ENCODE measurements at regions not wholly inside any gene's neighbourhood (a gene's known extent, or its start where the extent isn't known, plus 50 kb on each side); places are given as distances from the start of the nearest gene placed in this dataset.

- Histone ChIP-seq H3K4me3 (ENCODE audit: low read length) (no peak overlapping the region), H3K36me3 (ENCODE audit: insufficient read depth, low read length) (no peaks in the 10 kb centered on the region), H3K27ac (ENCODE audit: low read depth in 1 of 2, low read length in 2 of 2) (no peak overlapping the region), H3K4me1 (ENCODE audit: insufficient read depth, low read length) (no peaks in the 10 kb centered on the region), H3K27me3 (ENCODE audit: control insufficient read depth in 1 of 2, insufficient read depth in 2 of 2, low read length in 2 of 2) (no peaks in the 10 kb centered on the region), H3K9me3 (ENCODE audit: control insufficient read depth in 1 of 2, insufficient read depth in 1 of 2, low read length in 2 of 2) (no peaks in the 10 kb centered on the region)
- intact Hi-C loops (cut with DNase I, micrococcal nuclease), result no loop called here
- Mint-ChIP-seq H3K4me1 (ENCODE audit: low read depth) (no peaks in the 10 kb centered on the region), H3K9me3 (no peaks in the 10 kb centered on the region), H3K4me3 (no peak overlapping the region), H3K27ac (no peak overlapping the region), H3K27me3 (no peaks in the 10 kb centered on the region), H3K36me3 (ENCODE audit: low read depth) (no peaks in the 10 kb centered on the region)
- ChIA-PET POLR2A (no interaction called here), CTCF (interaction anchor here (0.7 kb wide), 1 partner anchor 155 kb away, joined by 3 read pairs; no protein-coding TSS in a partner anchor)
- TF ChIP-seq, protein P1, sequence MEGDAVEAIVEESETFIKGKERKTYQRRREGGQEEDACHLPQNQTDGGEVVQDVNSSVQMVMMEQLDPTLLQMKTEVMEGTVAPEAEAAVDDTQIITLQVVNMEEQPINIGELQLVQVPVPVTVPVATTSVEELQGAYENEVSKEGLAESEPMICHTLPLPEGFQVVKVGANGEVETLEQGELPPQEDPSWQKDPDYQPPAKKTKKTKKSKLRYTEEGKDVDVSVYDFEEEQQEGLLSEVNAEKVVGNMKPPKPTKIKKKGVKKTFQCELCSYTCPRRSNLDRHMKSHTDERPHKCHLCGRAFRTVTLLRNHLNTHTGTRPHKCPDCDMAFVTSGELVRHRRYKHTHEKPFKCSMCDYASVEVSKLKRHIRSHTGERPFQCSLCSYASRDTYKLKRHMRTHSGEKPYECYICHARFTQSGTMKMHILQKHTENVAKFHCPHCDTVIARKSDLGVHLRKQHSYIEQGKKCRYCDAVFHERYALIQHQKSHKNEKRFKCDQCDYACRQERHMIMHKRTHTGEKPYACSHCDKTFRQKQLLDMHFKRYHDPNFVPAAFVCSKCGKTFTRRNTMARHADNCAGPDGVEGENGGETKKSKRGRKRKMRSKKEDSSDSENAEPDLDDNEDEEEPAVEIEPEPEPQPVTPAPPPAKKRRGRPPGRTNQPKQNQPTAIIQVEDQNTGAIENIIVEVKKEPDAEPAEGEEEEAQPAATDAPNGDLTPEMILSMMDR (IDR thresholded peaks at IDR 0.05), result no peak
- DNase-seq (no peak), ATAC-seq (ENCODE audit: poor library complexity) (no peak)
Observed at GRCh38 chr5:111945535-111945934, 188.5 kb upstream of the NREP start.

GRCh38 chr5:111942661-111943401, 185.8 kb upstream of the NREP start:
- DNase-seq (no peak), ATAC-seq (ENCODE audit: poor library complexity) (no peak)
- intact Hi-C loops (cut with DNase I, micrococcal nuclease), result no loop called here
- Mint-ChIP-seq H3K4me1 (ENCODE audit: low read depth) (no peaks in the 10 kb centered on the region), H3K4me3 (no peak overlapping the region), H3K36me3 (ENCODE audit: low read depth) (no peaks in the 10 kb centered on the region), H3K9me3 (no peaks in the 10 kb centered on the region), H3K27me3 (no peaks in the 10 kb centered on the region), H3K27ac (no peak overlapping the region)
- H3K4me1 ChIP-seq (ENCODE audit: insufficient read depth, low read length), result no peaks in the 10 kb centered on the region
- POLR2A ChIA-PET, result no interaction called here
- no peaks in the 10 kb centered on the region for H3K9me3 ChIP-seq (ENCODE audit: control insufficient read depth in 1 of 2, insufficient read depth in 1 of 2, low read length in 2 of 2)
- H3K27ac ChIP-seq (ENCODE audit: low read depth in 1 of 2, low read length in 2 of 2), result no peak overlapping the region
- no peaks in the 10 kb centered on the region for H3K36me3 ChIP-seq (ENCODE audit: insufficient read depth, low read length)
- H3K4me3 ChIP-seq (ENCODE audit: low read length), result no peak overlapping the region
- TF ChIP-seq, protein P1 (IDR thresholded peaks at IDR 0.05), result no peak
- no peaks in the 10 kb centered on the region for H3K27me3 ChIP-seq (ENCODE audit: control insufficient read depth in 1 of 2, insufficient read depth in 2 of 2, low read length in 2 of 2)
- CTCF ChIA-PET, result no interaction called here

DNA sequence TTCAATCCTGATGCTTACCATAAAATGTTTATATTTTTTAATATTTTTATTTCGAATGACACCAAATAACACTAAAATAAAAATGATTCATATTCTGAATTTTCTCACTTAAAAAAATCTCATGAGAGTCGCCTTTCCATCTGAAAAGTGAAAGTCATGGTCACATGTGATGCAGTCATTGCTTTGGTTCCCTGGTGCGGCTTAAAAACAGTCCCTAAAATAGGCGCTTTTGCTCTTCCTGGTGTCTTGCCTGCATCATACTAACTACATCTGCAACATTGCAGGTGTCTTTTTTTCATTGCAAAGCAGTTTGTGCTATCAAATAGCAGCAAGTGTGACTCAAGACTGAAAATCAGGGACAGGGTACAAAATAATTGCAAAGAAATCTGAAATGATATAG, 185.2 kb upstream of the NREP start:
- intact Hi-C loops (cut with DNase I, micrococcal nuclease), result no loop called here
- no peaks in the 10 kb centered on the region for H3K9me3 Mint-ChIP-seq
- CTCF ChIA-PET, result no interaction called here

More for the DNA sequence above, 185.2 kb upstream of the NREP start:
- ATAC-seq (ENCODE audit: poor library complexity) (no peak), DNase-seq (no peak)
- no peak overlapping the region for H3K27ac Mint-ChIP-seq
- no peaks in the 10 kb centered on the region for H3K4me1 Mint-ChIP-seq (ENCODE audit: low read depth)
- TF ChIP-seq, protein P1 (IDR thresholded peaks at IDR 0.05), result no peak
- H3K27me3 Mint-ChIP-seq, result no peaks in the 10 kb centered on the region
- POLR2A ChIA-PET, result no interaction called here
- Histone ChIP-seq H3K4me1 (ENCODE audit: insufficient read depth, low read length) (no peaks in the 10 kb centered on the region), H3K4me3 (ENCODE audit: low read length) (no peak overlapping the region), H3K9me3 (ENCODE audit: control insufficient read depth in 1 of 2, insufficient read depth in 1 of 2, low read length in 2 of 2) (no peaks in the 10 kb centered on the region), H3K36me3 (ENCODE audit: insufficient read depth, low read length) (no peaks in the 10 kb centered on the region), H3K27me3 (ENCODE audit: control insufficient read depth in 1 of 2, insufficient read depth in 2 of 2, low read length in 2 of 2) (no peaks in the 10 kb centered on the region), H3K27ac (ENCODE audit: low read depth in 1 of 2, low read length in 2 of 2) (no peak overlapping the region)
- no peak overlapping the region for H3K4me3 Mint-ChIP-seq
- no peaks in the 10 kb centered on the region for H3K36me3 Mint-ChIP-seq (ENCODE audit: low read depth)

Data from CD4-positive, alpha-beta T cell (primary cell).